ENCODE measurements at regions not wholly inside any gene's neighbourhood (a gene's known extent, or its start where the extent isn't known, plus 50 kb on each side); places are given as distances from the start of the nearest gene placed in this dataset.
"Not testable (repeated sequence)": the region's sequence is repeated elsewhere in the genome, so short reads cannot be mapped to it uniquely, and the experiment has no call there.

DNA sequence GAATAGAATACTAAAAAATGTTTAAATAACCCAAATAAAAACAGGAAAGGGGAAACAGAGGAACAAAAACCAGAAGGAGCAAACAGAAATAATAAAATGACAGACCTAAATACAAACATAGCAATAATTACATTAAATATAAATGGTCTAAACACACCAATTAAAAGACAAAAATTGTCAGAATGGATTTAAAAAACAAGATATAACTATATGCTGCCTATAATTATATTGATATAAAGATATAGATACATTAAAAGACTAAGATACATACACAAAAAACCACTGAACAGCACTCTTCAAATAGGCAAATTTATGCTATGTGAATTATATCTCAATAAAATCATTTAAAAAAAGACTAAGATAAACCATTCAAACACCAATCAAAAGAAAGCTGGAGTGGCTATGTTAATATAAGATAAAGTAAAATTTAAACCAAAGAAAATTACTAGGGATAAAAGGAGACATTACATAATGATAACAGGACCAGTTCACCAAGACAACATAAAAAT, 168.9 kb downstream of the SMAD6 start:
- no peak overlapping the region for H3K9ac ChIP-seq (ENCODE audit: low read depth, low read length)
- no peak overlapping the region for H3K4me3 ChIP-seq (ENCODE audit: low read length)
- no peaks in the 10 kb centered on the region for H3K4me1 ChIP-seq (ENCODE audit: insufficient read depth, low read length)
- no peak overlapping the region for H3K27ac ChIP-seq (ENCODE audit: low read depth, low read length)
- no peaks in the 10 kb centered on the region for H3K36me3 ChIP-seq (ENCODE audit: insufficient read depth, low read length)
- H3K27me3 ChIP-seq (ENCODE audit: insufficient read depth, low read length) = no peaks in the 10 kb centered on the region
- H3K9me3 ChIP-seq (ENCODE audit: insufficient read depth, low read depth, low read length) = no peaks in the 10 kb centered on the region

DNA sequence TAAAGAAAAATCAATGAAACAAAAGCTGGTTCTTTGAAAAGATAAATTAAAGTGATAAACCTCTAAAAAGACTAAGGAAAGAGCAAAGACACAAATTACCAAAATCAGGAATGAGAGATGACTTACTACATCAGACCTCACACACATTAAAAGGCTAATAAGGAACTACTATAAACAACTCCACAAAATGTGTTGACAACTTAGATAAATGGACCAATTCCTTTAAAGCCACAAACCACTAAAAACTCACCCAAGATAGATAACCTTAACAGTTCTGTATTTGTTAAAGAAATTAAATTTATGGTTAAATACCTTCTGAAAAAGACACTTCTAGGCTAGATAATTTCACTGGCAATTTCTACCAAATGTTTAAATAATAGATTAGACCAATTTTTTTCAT, 170.4 kb downstream of the SMAD6 start:
- no peak overlapping the region for H3K4me3 ChIP-seq (ENCODE audit: low read length)

DNA sequence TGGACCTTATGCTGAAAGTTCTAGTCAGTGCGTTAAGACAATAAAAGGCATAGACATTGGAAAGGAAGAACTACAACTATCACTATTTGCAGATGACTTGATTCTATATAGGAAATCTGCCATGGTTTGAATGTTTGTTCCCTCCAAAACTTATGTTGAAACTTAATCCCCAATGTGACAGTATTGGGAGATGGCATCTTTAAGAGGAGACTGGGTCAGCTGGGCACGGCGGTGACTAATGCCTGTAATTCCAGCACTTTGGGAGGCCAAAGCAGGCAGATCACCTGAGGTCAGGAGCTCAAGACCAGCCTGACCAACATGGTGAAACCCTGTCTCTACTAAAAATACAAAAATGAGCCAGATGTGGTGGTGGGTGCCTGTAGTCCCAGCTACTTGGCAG, 171.3 kb downstream of the SMAD6 start:
- H3K36me3 ChIP-seq (ENCODE audit: insufficient read depth, low read length); H3K4me1 ChIP-seq (ENCODE audit: insufficient read depth, low read length); H3K9me3 ChIP-seq (ENCODE audit: insufficient read depth, low read depth, low read length); H3K9ac ChIP-seq (ENCODE audit: low read depth, low read length); H3K27me3 ChIP-seq (ENCODE audit: insufficient read depth, low read length); H3K27ac ChIP-seq (ENCODE audit: low read depth, low read length); H3K4me3 ChIP-seq (ENCODE audit: low read length): not testable (repeated sequence)
- 94% methylated on average over 3 of the region's 3 CpGs for WGBS

More for the DNA sequence above, 170.4 kb downstream of the SMAD6 start:
- Histone ChIP-seq H3K27me3 (ENCODE audit: insufficient read depth, low read length) (no peaks in the 10 kb centered on the region), H3K36me3 (ENCODE audit: insufficient read depth, low read length) (no peaks in the 10 kb centered on the region), H3K4me1 (ENCODE audit: insufficient read depth, low read length) (no peaks in the 10 kb centered on the region), H3K27ac (ENCODE audit: low read depth, low read length) (no peak overlapping the region), H3K9me3 (ENCODE audit: insufficient read depth, low read depth, low read length) (no peaks in the 10 kb centered on the region), H3K9ac (ENCODE audit: low read depth, low read length) (no peak overlapping the region)

DNA sequence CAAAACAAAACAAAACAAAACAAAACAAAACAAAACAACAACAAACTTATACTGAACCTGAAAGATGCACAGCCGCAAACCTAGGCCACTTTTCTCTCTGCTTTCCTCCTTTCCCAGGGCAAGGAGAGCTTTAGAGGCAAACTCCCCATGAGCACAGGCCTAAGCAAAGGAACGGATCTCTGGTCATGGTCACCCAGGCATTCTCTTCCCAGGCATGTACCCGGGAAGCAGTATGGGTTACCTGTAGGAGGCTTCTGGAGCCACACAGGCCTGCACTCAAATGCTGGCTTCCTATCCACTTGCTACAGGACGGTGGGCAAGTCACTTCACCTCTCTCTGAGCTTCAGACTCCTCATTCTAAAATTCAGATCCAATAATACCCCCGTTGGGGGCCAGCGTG, 171.8 kb downstream of the SMAD6 start:
- H3K9me3 ChIP-seq (ENCODE audit: insufficient read depth, low read depth, low read length) = no peaks in the 10 kb centered on the region
- no peaks in the 10 kb centered on the region for H3K27me3 ChIP-seq (ENCODE audit: insufficient read depth, low read length)
- H3K4me1 ChIP-seq (ENCODE audit: insufficient read depth, low read length) = no peaks in the 10 kb centered on the region
- no peak overlapping the region for H3K27ac ChIP-seq (ENCODE audit: low read depth, low read length)
- H3K9ac ChIP-seq (ENCODE audit: low read depth, low read length) = no peak overlapping the region
- H3K4me3 ChIP-seq (ENCODE audit: low read length) = no peak overlapping the region
- WGBS = 91% methylated on average over 4 of the region's 6 CpGs
- no peaks in the 10 kb centered on the region for H3K36me3 ChIP-seq (ENCODE audit: insufficient read depth, low read length)

DNA sequence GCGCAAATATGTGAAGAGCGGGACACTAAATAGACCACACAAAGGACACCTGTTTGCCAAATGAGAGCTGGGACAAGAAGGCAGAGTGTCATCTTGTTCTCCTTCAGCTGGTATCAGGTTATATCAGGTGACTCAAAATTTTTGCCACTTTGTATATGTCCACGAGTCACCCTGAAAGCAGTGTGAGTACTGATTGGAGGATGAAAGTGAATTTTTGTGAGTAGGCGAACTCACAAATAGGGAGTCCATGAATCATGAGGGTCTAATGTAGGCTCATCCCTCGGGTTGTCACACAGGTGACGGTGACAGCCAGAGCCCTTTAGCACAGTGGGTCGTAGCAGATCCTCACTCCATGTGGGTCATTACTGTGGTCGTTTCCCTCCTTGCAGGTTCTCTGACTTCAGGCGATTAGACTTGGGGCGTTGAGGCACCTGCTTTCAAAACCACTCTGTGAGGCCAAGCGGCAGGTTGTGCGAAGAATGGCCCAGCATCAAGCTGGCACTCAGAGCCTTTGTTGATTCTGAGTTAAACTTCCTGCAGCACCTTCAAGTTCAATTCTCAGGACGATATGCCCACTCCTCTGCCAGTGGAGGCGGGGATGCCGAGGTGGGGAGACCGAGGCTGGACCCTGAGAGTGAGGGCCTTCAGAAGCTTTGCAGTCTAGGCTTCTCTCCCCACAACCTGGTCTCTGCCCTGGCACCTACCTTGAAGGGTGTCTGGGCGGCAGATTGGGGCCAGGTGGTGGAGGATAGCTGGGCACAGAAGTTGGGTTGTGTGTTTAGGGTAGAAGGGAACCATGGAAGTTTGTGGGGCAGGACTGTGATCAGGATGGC, 173.8 kb downstream of the SMAD6 start:
- Histone ChIP-seq H3K27me3 (ENCODE audit: insufficient read depth, low read length) (no peaks in the 10 kb centered on the region), H3K27ac (ENCODE audit: low read depth, low read length) (no peak overlapping the region), H3K4me1 (ENCODE audit: insufficient read depth, low read length) (no peaks in the 10 kb centered on the region), H3K9ac (ENCODE audit: low read depth, low read length) (no peak overlapping the region), H3K36me3 (ENCODE audit: insufficient read depth, low read length) (no peaks in the 10 kb centered on the region), H3K4me3 (ENCODE audit: low read length) (no peak overlapping the region), H3K9me3 (ENCODE audit: insufficient read depth, low read depth, low read length) (no peaks in the 10 kb centered on the region)
- WGBS = 91% methylated on average over 17 of the region's 17 CpGs

DNA sequence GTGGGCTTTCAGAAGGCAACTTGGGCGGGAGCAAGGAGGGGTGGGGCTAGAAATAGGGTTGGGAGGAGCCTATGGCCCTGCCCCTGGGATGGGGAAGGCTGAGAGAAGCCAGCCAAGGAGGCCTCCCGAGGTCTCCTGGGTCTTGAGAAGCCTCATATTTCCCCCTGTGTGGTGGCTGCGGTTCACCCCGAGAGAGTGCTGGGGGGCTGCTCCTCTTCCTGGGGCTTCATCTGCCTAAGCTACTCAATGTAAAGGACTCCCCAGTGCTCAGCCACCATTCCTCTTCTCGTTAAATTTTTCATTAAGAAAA, 174.3 kb downstream of the SMAD6 start:
- Histone ChIP-seq H3K4me1 (ENCODE audit: insufficient read depth, low read length) (no peaks in the 10 kb centered on the region), H3K27ac (ENCODE audit: low read depth, low read length) (no peak overlapping the region)
- WGBS = 72% methylated on average over 5 of the region's 5 CpGs

DNA sequence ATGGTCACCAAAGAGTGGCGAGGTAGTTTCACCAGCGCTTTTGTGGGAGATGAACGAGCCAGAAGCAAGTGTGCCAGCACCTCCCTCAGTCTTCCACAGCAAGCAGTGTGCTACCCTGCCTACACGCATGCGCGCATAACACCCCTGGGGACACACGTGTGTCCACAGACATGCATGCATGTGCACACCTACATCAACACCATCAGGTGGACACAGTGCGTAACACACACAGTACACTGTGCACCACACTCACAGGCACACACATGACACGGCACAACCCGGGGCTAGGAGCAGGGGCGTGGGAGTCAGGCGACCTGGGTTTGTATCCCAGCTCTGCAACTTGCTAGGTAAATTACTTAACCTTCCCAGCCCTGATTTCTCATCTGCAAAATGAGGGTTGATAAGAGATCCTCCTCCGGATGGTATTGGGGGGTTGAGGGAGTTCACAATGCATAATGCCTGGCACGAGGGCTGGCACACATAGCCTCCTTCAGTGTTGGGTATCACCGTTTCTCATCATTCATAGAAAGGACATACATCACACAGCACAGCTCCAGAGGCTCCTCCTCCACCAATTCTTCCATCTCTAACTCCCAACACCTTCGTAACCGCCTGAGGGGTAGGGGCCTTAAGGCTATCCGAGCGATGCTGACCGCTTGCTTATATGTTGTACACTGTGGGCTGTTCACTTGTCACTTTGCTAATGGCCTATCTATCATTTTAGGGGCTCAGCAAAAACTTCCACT, 174.9 kb downstream of the SMAD6 start:
- Histone ChIP-seq H3K36me3 (ENCODE audit: insufficient read depth, low read length) (no peaks in the 10 kb centered on the region), H3K4me3 (ENCODE audit: low read length) (no peak overlapping the region), H3K9ac (ENCODE audit: low read depth, low read length) (no peak overlapping the region), H3K27ac (ENCODE audit: low read depth, low read length) (no peak overlapping the region), H3K27me3 (ENCODE audit: insufficient read depth, low read length) (no peaks in the 10 kb centered on the region), H3K4me1 (ENCODE audit: insufficient read depth, low read length) (no peaks in the 10 kb centered on the region), H3K9me3 (ENCODE audit: insufficient read depth, low read depth, low read length) (no peaks in the 10 kb centered on the region)
- WGBS = 89% methylated on average over 20 of the region's 20 CpGs

More for the DNA sequence above, 174.3 kb downstream of the SMAD6 start:
- no peaks in the 10 kb centered on the region for H3K36me3 ChIP-seq (ENCODE audit: insufficient read depth, low read length)
- H3K27me3 ChIP-seq (ENCODE audit: insufficient read depth, low read length) = no peaks in the 10 kb centered on the region
- no peaks in the 10 kb centered on the region for H3K9me3 ChIP-seq (ENCODE audit: insufficient read depth, low read depth, low read length)
- no peak overlapping the region for H3K9ac ChIP-seq (ENCODE audit: low read depth, low read length)
- H3K4me3 ChIP-seq (ENCODE audit: low read length) = no peak overlapping the region

DNA sequence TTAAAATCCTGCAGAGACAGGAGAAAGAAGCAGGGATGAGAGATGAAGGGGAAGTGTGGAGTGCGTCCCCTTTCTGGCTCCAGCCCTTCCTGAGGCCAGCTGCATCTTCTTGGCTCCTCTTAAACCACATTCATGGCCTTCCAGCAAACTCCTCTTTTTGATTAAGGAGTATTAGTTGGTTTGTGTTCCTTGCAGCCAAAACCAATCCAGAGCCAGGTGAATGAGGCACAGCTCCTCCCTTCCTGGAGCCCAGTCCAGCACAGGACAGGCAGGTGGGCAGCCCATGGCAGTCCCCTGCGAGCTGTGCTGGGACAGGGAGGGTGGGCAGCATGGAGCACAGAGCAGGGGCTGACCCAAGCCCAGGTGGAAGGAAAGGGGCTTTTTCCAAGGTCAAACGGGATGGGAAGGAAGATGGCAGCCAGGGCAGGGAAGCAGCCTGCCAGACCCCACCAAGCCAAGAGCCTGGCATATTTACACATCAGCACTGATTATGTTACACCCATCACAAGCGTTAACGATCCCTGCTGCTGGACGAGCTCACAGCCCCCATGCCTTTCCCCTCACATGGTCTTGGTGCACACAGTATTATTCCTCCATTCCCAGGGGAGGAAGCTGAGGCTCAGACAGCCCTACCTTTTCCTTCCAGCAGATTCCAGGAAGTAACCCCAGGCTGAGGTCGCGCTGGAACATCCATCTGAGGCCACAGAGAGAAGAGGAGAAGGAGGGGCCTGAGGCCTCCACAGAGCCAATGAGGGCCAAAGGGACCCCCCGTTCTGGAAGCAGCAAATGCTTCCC, 175.6 kb downstream of the SMAD6 start:
- H3K4me3 ChIP-seq (ENCODE audit: low read length) = no peak overlapping the region
- H3K4me1 ChIP-seq (ENCODE audit: insufficient read depth, low read length) = no peaks in the 10 kb centered on the region
- H3K36me3 ChIP-seq (ENCODE audit: insufficient read depth, low read length) = no peaks in the 10 kb centered on the region
- H3K27me3 ChIP-seq (ENCODE audit: insufficient read depth, low read length) = no peaks in the 10 kb centered on the region
- H3K27ac ChIP-seq (ENCODE audit: low read depth, low read length) = no peak overlapping the region
- 79% methylated on average over 8 of the region's 9 CpGs for WGBS
- H3K9ac ChIP-seq (ENCODE audit: low read depth, low read length) = no peak overlapping the region
- no peaks in the 10 kb centered on the region for H3K9me3 ChIP-seq (ENCODE audit: insufficient read depth, low read depth, low read length)

DNA sequence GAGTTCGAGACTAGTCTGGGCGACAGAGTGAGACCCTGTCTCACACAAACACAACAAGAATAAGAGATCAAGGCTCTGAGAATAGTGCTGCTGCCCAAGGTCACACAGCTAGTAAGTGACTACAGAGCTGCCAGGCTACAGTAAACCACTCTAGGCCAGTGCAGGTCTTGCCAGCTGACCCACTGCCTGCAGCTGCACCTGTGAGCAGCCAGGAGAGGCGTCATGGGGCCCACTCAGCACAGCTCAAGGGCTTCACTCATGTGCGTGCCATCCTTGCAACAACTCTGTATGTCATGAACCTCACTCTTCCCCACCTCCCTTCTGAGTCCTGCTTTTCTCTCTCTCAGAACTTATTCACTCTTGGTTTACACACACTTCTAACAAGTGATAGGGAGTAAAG, 176.7 kb downstream of the SMAD6 start:
- no peaks in the 10 kb centered on the region for H3K36me3 ChIP-seq (ENCODE audit: insufficient read depth, low read length)
- H3K4me3 ChIP-seq (ENCODE audit: low read length) = no peak overlapping the region
- no peak overlapping the region for H3K9ac ChIP-seq (ENCODE audit: low read depth, low read length)
- H3K27me3 ChIP-seq (ENCODE audit: insufficient read depth, low read length) = no peaks in the 10 kb centered on the region
- H3K4me1 ChIP-seq (ENCODE audit: insufficient read depth, low read length) = peaks cover 8% of the 10 kb centered on the region
- H3K9me3 ChIP-seq (ENCODE audit: insufficient read depth, low read depth, low read length) = no peaks in the 10 kb centered on the region
- H3K27ac ChIP-seq (ENCODE audit: low read depth, low read length) = no peak overlapping the region
- WGBS = 94% methylated on average over 4 of the region's 4 CpGs

DNA sequence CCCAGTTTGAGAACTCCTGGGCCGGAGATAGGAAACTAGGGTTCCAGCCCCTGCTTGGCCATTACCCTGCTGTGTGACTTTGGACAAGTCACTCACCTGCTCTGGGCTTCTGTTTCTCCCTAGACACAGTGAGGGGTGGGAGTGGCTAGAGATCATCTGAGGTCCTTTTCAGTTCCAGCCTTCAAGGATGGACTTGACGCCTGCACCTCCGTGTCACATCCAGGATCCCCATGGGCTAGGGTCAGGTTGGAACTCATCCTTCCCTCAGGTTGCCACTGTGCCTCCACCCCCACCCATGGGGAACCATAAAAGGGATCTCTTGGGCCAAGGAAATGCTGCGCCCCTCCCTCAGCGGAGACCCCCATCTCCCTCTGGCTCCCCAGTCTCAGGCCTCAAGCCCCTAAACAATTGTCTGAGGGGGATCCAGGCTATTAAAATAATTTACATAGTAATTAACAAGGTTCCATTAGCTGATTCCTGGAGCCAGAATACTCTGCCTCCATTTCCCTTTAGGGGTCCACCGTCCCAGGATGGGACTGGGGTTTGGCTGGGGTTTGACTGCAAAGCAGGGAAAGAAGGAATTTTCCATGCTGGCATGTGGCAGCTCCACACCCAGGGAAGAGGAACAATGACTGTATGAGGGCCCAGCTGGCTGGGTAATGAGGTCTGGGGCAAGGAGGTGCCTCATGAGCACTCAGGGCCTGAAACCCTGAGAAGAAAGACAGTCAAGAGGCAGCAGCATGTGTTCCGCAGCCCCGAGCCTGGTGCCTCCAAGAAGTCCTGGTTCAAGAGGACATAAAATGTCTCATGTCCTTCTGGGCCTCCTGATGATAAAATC, 177.7 kb downstream of the SMAD6 start:
- H3K4me1 ChIP-seq (ENCODE audit: insufficient read depth, low read length) = peaks cover 18% of the 10 kb centered on the region
- H3K27me3 ChIP-seq (ENCODE audit: insufficient read depth, low read length) = no peaks in the 10 kb centered on the region
- no peak overlapping the region for H3K9ac ChIP-seq (ENCODE audit: low read depth, low read length)
- H3K9me3 ChIP-seq (ENCODE audit: insufficient read depth, low read depth, low read length) = no peaks in the 10 kb centered on the region
- no peaks in the 10 kb centered on the region for H3K36me3 ChIP-seq (ENCODE audit: insufficient read depth, low read length)
- no peak overlapping the region for H3K27ac ChIP-seq (ENCODE audit: low read depth, low read length)
- no peak overlapping the region for H3K4me3 ChIP-seq (ENCODE audit: low read length)
- WGBS = 92% methylated on average over 7 of the region's 8 CpGs

All from HUES64 (cell line).